GM21786 (cell line): ENCODE measurements at regions not wholly inside any gene's neighbourhood (a gene's known extent, or its start where the extent isn't known, plus 50 kb on each side); places are given as distances from the start of the nearest gene placed in this dataset.

Experiments
- ATAC-seq: cut with Tn5 transposase; IDR thresholded peaks from one replicate; pipeline ENCODE4 v1.9.1; 2021; ENCODE audit not compliant: unreplicated experiment

- no peak for ATAC-seq
Measured at GRCh38 chr6:132244744-132245143, 156.5 kb downstream of the MOXD1 start.

GRCh38 chr6:132236744-132237143, 164.5 kb downstream of the MOXD1 start:
- ATAC-seq, result no peak

- no peak for ATAC-seq
Measured at GRCh38 chr6:132236281-132236680, 165.0 kb downstream of the MOXD1 start.

- ATAC-seq, result no peak
Measured at GRCh38 chr6:132235596-132236280, 165.5 kb downstream of the MOXD1 start.

GRCh38 chr6:132234356-132234755, 166.9 kb downstream of the MOXD1 start:
- ATAC-seq, result no peak

- ATAC-seq, result no peak
Measured at GRCh38 chr6:132231121-132231884, 170.0 kb downstream of the MOXD1 start.

- ATAC-seq, result no peak
Measured at GRCh38 chr6:132228894-132229293, 172.4 kb downstream of the MOXD1 start.

- no peak for ATAC-seq
Measured at GRCh38 chr6:132227904-132228303, 173.4 kb downstream of the MOXD1 start.

- ATAC-seq, result no peak
Measured at GRCh38 chr6:132224943-132225342, 176.3 kb downstream of the MOXD1 start.

- no peak for ATAC-seq
Measured at GRCh38 chr6:132220800-132221199, 180.5 kb downstream of the MOXD1 start.

GRCh38 chr6:132219901-132220300, 181.4 kb downstream of the MOXD1 start:
- no peak for ATAC-seq

- no peak for ATAC-seq
Measured at GRCh38 chr6:132218059-132218696, 183.1 kb downstream of the MOXD1 start.

- ATAC-seq, result no peak
Measured at GRCh38 chr6:132215805-132216204, 185.5 kb downstream of the MOXD1 start.

- no peak for ATAC-seq
Measured at GRCh38 chr6:132214716-132215115, 186.6 kb downstream of the MOXD1 start.

GRCh38 chr6:132213732-132214131, 187.5 kb downstream of the MOXD1 start:
- no peak for ATAC-seq

GRCh38 chr6:132213191-132213590, 188.1 kb downstream of the MOXD1 start:
- ATAC-seq, result no peak

GRCh38 chr6:132210886-132211563, 190.2 kb downstream of the MOXD1 start:
- ATAC-seq, result no peak

GRCh38 chr6:132209351-132209750, 191.9 kb downstream of the MOXD1 start:
- ATAC-seq, result no peak

GRCh38 chr6:132207991-132208390, 193.3 kb downstream of the MOXD1 start:
- ATAC-seq, result no peak

GRCh38 chr6:132205946-132206345, 195.3 kb downstream of the MOXD1 start:
- ATAC-seq, result no peak

- ATAC-seq, result no peak
Measured at GRCh38 chr6:132204591-132204990, 196.7 kb downstream of the MOXD1 start.
